CD4-positive, alpha-beta memory T cell (primary cell): ENCODE measurements at regions not wholly inside any gene's neighbourhood (a gene's known extent, or its start where the extent isn't known, plus 50 kb on each side); places are given as distances from the start of the nearest gene placed in this dataset.

Experiments
- CTCF ChIA-PET: fragments of 350-600 bp; sonication (Branson Sonifier 250); formaldehyde crosslinking; loops from one replicate; lab custom pipeline; 2021; ENCODE audit warnings: inconsistent platforms; ENCODE audit not compliant: partially characterized antibody; lab: Charles Lee
- POLR2A ChIA-PET: fragments of 350-600 bp; sonication (Branson Sonifier 250); formaldehyde crosslinking; loops from one replicate; lab custom pipeline; 2021; ENCODE audit not compliant: partially characterized antibody; lab: Charles Lee
- DNase-seq, 5 donors: peaks; one replicate each; pipeline versions ENCODE4 v3.0.0 to v3.0.0-alpha.2; 2020 to 2022; ENCODE audit warnings: mixed read lengths in 1 of 5
- H3K27ac ChIP-seq: one replicate; pipeline ENCODE4 v1.7.0; 2013; ENCODE audit warnings: low read depth, low read length
- H3K27me3 ChIP-seq: 2 replicates; pipeline ENCODE4 v1.7.0; 2013; ENCODE audit warnings: mild to moderate bottlenecking, low read length, moderate library complexity; ENCODE audit not compliant: insufficient read depth
- H3K36me3 ChIP-seq: 2 replicates; pipeline ENCODE4 v1.7.0; 2013; ENCODE audit warnings: mild to moderate bottlenecking, low read length, moderate library complexity; ENCODE audit not compliant: insufficient read depth
- H3K4me1 ChIP-seq: 2 replicates; pipeline ENCODE4 v1.7.0; 2013; ENCODE audit warnings: mild to moderate bottlenecking, low read length, moderate library complexity; ENCODE audit not compliant: insufficient read depth
- H3K4me3 ChIP-seq, 2 donors: one replicate each; pipeline ENCODE4 v1.7.0; 2013; ENCODE audit warnings: low read length in 2 of 2, mild to moderate bottlenecking in 1 of 2
- H3K9me3 ChIP-seq, 2 donors: one replicate each; pipeline ENCODE4 v1.7.0; 2013; ENCODE audit warnings: low read length in 2 of 2, control low read depth in 1 of 2; ENCODE audit not compliant: control insufficient read depth in 1 of 2
- H3K27ac Mint-ChIP-seq, 7 donors: one replicate each; pipeline ENCODE4 v1.8.0; 2020 to 2021; ENCODE audit warnings: mixed read lengths in 7 of 7, mild to moderate bottlenecking in 6 of 7, inconsistent platforms in 3 of 7, moderate library complexity in 3 of 7
- H3K27me3 Mint-ChIP-seq, 2 donors: one replicate each; pipeline ENCODE4 v1.8.0; 2020 to 2021; ENCODE audit warnings: mixed read lengths in 2 of 2
- H3K36me3 Mint-ChIP-seq, 2 donors: one replicate each; pipeline ENCODE4 v1.8.0; 2020 to 2021; ENCODE audit warnings: mixed read lengths in 2 of 2, inconsistent platforms in 1 of 2, mild to moderate bottlenecking in 1 of 2
- H3K4me1 Mint-ChIP-seq, 4 donors: one replicate each; pipeline ENCODE4 v1.8.0; 2020 to 2021; ENCODE audit warnings: mixed read lengths in 4 of 4, mild to moderate bottlenecking in 1 of 4
- H3K4me3 Mint-ChIP-seq, 8 donors: one replicate each; pipeline ENCODE4 v1.8.0; 2020 to 2021; ENCODE audit warnings: mixed read lengths in 8 of 8, mild to moderate bottlenecking in 7 of 8, moderate library complexity in 6 of 8, inconsistent platforms in 3 of 8
- H3K9me3 Mint-ChIP-seq, 8 donors: one replicate each; pipeline ENCODE4 v1.8.0; 2020 to 2021; ENCODE audit warnings: mixed read lengths in 8 of 8, mild to moderate bottlenecking in 5 of 8, inconsistent platforms in 3 of 8, moderate library complexity in 1 of 8
- intact Hi-C: fragments of 100-400 bp; cut with micrococcal nuclease; formaldehyde crosslinking; loops from one replicate; pipeline ENCODE4 v1.15.1; 2023

DNA sequence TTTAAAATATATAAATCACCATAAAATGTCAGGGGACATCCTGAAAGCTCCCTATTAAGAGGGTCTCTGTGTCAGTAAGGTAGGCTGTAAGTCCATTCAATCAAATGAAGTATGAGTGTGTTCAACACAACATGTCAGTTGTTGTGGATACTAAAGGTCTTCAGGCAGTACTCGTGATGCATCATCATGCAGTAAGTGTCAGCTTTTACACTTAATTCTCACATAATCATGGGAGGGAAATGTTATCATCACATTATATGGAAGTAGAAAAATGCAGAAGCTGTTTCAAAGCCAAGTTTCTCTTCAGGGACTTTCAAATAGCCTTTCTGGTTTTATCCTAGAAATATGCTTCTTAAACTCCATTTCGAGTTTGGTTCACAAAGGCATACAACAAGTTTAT lies 477.1 kb upstream of the ID2 start:
- no peak for DNase-seq
- Mint-ChIP-seq H3K36me3 (peaks cover 0 to 15% of the 10 kb centered on the region in 2 donors), H3K4me3 (no peak overlapping the region), H3K27ac (no peak overlapping the region), H3K27me3 (no peaks in the 10 kb centered on the region), H3K4me1 (no peaks in the 10 kb centered on the region), H3K9me3 (peaks cover 0 to 34% (median 21%) of the 10 kb centered on the region in 8 donors)
- CTCF ChIA-PET = no interaction called here
- H3K27ac ChIP-seq = no peak overlapping the region
- no peaks in the 10 kb centered on the region for H3K36me3 ChIP-seq
- no peaks in the 10 kb centered on the region for H3K27me3 ChIP-seq
- H3K4me3 ChIP-seq = no peak overlapping the region
- H3K4me1 ChIP-seq = no peaks in the 10 kb centered on the region
- POLR2A ChIA-PET = no interaction called here
- intact Hi-C loops = no loop called here
- no peaks in the 10 kb centered on the region for H3K9me3 ChIP-seq

DNA sequence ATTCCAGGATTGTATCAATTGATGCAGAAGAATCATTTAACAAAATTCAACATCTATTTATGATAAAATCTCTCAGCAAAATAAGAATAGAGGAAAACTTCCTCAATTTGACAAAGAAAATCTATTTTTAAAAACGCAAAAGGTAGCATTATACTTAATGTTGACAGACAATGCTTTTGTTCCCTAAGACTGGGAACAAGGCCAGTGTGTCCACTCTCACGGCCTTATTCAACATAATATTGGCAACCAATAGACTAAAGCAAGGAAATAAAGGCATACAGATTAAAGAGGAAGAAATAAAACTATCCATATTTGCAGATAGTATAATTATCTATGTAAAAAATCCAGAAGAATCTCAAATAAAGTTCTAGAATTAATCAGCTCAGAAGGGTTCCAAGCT lies 472.4 kb upstream of the ID2 start:
- H3K4me3 ChIP-seq = no peak overlapping the region
- H3K36me3 ChIP-seq = no peaks in the 10 kb centered on the region
- H3K27ac ChIP-seq = no peak overlapping the region
- Mint-ChIP-seq H3K4me1 (peaks cover 0 to 4% (median 0%) of the 10 kb centered on the region in 4 donors), H3K27me3 (no peaks in the 10 kb centered on the region), H3K36me3 (peaks cover 0 to 10% of the 10 kb centered on the region in 2 donors), H3K27ac (no peak overlapping the region), H3K9me3 (peaks cover 0 to 42% (median 25%) of the 10 kb centered on the region in 8 donors), H3K4me3 (no peak overlapping the region)
- DNase-seq = no peak
- ChIA-PET POLR2A (no interaction called here), CTCF (no interaction called here)
- intact Hi-C loops = no loop called here
- H3K9me3 ChIP-seq = no peaks in the 10 kb centered on the region
- H3K4me1 ChIP-seq = no peaks in the 10 kb centered on the region
- H3K27me3 ChIP-seq = no peaks in the 10 kb centered on the region

DNA sequence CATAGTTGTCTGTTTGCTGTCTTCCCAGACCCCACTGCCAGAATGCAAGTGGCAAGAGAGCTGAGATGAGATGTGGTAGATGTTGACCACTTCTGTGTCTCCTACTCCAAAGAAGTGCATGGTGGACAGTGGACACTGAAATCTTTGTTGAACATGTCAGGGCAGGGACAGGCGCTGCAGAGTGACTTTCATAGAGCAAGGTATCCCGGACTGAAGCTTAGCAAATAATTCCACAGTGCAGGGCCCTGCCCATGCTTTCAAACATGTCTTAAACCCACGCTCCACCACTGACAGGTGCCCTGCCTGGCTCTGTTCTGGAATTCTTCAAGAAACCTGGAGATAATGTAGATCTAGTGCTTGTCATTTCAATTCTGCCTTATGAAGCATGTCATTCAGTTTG lies 470.5 kb upstream of the ID2 start:
- Histone ChIP-seq H3K4me3 (no peak overlapping the region), H3K9me3 (no peaks in the 10 kb centered on the region), H3K4me1 (no peaks in the 10 kb centered on the region), H3K36me3 (no peaks in the 10 kb centered on the region), H3K27me3 (no peaks in the 10 kb centered on the region), H3K27ac (no peak overlapping the region)
- H3K4me1 Mint-ChIP-seq = peaks cover 0 to 4% (median under 1%) of the 10 kb centered on the region in 4 donors
- intact Hi-C loops = no loop called here
- CTCF ChIA-PET = no interaction called here
- DNase-seq = no peak
- peaks cover 0 to 10% of the 10 kb centered on the region in 2 donors for H3K36me3 Mint-ChIP-seq
- peaks cover 0 to 38% (median 21%) of the 10 kb centered on the region in 8 donors for H3K9me3 Mint-ChIP-seq
- POLR2A ChIA-PET = no interaction called here
- no peak overlapping the region for H3K4me3 Mint-ChIP-seq
- no peak overlapping the region for H3K27ac Mint-ChIP-seq
- H3K27me3 Mint-ChIP-seq = no peaks in the 10 kb centered on the region

DNA sequence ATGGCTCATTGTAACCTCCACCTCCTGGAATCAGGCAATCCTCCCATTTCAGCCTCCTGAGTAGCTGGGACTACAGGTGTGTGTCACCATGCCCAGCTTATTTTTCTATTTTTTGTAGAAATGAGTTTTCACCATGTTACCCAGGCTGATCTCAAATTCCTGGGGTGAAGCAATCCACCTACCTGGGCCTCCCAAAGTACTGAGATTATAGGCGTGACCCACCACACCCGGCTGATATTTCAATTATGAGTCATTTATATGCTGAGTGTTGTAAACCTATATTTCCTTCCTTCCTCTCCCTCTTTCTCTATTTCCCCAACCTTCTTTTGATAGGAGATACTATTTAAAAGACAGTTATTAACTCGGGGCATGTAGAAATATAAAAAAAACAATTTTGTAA lies 469.6 kb upstream of the ID2 start:
- peak overlapping the region in 1 of 7 donors; percentile 25 for H3K27ac Mint-ChIP-seq
- intact Hi-C loops = no loop called here

DNA sequence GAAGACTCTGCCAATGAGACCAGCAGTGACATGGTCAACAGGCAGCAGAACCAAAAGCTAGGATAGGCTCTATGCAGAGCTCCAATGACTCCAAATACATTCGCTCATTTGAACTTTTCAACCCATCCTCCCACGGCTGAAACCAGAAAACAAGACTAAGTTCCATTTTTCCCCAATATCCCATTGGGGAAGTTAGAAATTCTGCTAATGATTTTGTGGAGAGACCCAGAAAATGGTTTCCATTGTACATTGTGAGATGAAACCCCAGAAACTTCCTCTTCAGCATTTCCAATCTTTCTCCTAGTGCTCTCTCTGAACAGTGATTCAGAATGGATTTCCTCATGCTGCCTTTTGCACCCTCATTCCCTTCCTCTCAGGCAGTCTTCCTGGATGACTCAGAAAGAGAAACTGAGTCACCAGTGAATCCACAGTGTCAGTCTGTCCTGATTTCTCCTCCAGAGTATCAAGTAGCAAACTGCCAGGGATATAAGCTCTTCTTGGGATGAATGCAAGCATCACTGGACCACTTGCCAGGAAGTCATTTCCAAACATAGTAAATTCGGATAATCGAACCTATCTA lies 467.7 kb upstream of the ID2 start:
- no peaks in the 10 kb centered on the region for H3K36me3 Mint-ChIP-seq
- intact Hi-C loops = no loop called here

More for the DNA sequence above, 469.6 kb upstream of the ID2 start:
- no peak overlapping the region for H3K4me3 ChIP-seq
- ChIA-PET CTCF (no interaction called here), POLR2A (no interaction called here)
- H3K4me1 ChIP-seq = no peaks in the 10 kb centered on the region
- DNase-seq = no peak
- H3K9me3 ChIP-seq = no peaks in the 10 kb centered on the region
- no peaks in the 10 kb centered on the region for H3K27me3 ChIP-seq
- Mint-ChIP-seq H3K9me3 (peaks cover 0 to 32% (median 15%) of the 10 kb centered on the region in 8 donors), H3K27me3 (no peaks in the 10 kb centered on the region), H3K4me1 (peaks cover 0 to 4% (median under 1%) of the 10 kb centered on the region in 4 donors), H3K4me3 (no peak overlapping the region), H3K36me3 (peaks cover 0 to 10% of the 10 kb centered on the region in 2 donors)
- no peak overlapping the region for H3K27ac ChIP-seq
- H3K36me3 ChIP-seq = no peaks in the 10 kb centered on the region

DNA sequence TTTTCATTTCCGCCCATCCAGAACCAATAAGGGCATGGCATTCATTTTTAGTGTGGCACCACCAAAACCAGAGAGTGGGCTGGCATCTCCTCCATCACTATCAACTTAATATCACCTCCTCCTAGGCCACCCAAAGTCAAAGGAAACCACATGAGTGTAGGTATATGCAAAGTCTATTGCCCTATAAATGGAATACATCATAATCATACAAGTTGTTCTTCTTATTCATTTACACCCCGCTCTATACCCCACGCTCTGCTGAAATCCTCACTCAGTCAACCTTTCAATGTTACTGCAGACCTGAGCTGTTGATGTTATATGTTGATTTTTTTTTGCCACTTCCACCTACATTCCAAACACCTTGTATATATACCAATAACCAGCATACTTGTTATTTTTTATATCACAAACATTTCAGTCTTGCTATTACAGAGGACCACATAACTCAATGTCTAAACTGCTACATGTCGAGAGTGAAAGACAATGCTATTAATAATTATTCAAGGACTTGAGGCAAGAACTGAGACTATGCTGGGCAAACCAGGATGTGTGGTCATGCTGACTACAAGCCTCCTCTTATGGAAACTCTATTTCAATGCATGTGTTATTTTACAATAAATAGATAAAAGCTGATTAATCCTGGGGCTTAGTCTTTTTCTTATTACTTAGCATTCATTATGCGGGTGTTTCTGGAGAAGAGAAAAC lies 466.5 kb upstream of the ID2 start:
- CTCF ChIA-PET = no interaction called here
- DNase-seq = no peak

More for the DNA sequence above, 467.7 kb upstream of the ID2 start:
- Mint-ChIP-seq H3K4me1 (peaks cover 0 to 4% (median 2%) of the 10 kb centered on the region in 4 donors), H3K27me3 (no peaks in the 10 kb centered on the region), H3K4me3 (no peak overlapping the region), H3K27ac (peak overlapping the region in 1 of 7 donors; percentile 13), H3K9me3 (peaks cover 0 to 13% (median 1%) of the 10 kb centered on the region in 8 donors)
- POLR2A ChIA-PET = no interaction called here
- Histone ChIP-seq H3K27ac (no peak overlapping the region), H3K4me1 (no peaks in the 10 kb centered on the region), H3K4me3 (no peak overlapping the region), H3K36me3 (no peaks in the 10 kb centered on the region), H3K9me3 (no peaks in the 10 kb centered on the region), H3K27me3 (no peaks in the 10 kb centered on the region)
- CTCF ChIA-PET = no interaction called here
- no peak for DNase-seq

DNA sequence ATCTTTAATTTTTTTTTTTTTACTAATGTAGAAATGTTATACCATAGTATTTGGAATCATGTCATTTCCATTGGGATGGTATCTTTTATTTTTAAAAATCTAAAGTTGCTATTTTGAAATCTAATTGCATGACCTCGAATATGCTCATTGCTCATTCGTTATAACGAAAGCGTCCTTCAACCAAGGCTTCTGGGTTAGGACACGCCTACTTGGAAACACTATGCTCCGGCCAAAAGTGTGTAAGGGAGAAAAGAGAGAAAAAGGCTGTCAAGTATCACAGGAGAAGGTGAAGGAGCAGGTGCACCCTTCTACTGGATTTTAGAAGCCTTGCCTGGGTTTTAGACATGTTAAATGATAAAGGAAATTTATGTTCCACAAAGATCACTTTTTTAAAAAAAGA lies 465.9 kb upstream of the ID2 start:
- Mint-ChIP-seq H3K27me3 (no peaks in the 10 kb centered on the region), H3K4me1 (peaks cover 0 to 4% (median 3%) of the 10 kb centered on the region in 4 donors), H3K4me3 (no peak overlapping the region), H3K36me3 (no peaks in the 10 kb centered on the region), H3K9me3 (peaks cover 0 to 2% (median 0%) of the 10 kb centered on the region in 8 donors), H3K27ac (peak overlapping the region in 1 of 7 donors; percentile 44)
- no peak for DNase-seq
- intact Hi-C loops = no loop called here
- Histone ChIP-seq H3K36me3 (no peaks in the 10 kb centered on the region), H3K27ac (no peak overlapping the region), H3K9me3 (no peaks in the 10 kb centered on the region), H3K27me3 (no peaks in the 10 kb centered on the region), H3K4me1 (no peaks in the 10 kb centered on the region), H3K4me3 (no peak overlapping the region)
- POLR2A ChIA-PET = no interaction called here
- CTCF ChIA-PET = no interaction called here

More for the DNA sequence above, 466.5 kb upstream of the ID2 start:
- Histone ChIP-seq H3K27me3 (no peaks in the 10 kb centered on the region), H3K4me3 (no peak overlapping the region), H3K4me1 (no peaks in the 10 kb centered on the region), H3K9me3 (no peaks in the 10 kb centered on the region), H3K27ac (no peak overlapping the region), H3K36me3 (no peaks in the 10 kb centered on the region)
- POLR2A ChIA-PET = no interaction called here
- H3K36me3 Mint-ChIP-seq = no peaks in the 10 kb centered on the region
- intact Hi-C loops = no loop called here
- peaks cover 0 to 4% (median 3%) of the 10 kb centered on the region in 4 donors for H3K4me1 Mint-ChIP-seq
- no peaks in the 10 kb centered on the region for H3K27me3 Mint-ChIP-seq
- H3K27ac Mint-ChIP-seq = no peak overlapping the region
- H3K4me3 Mint-ChIP-seq = no peak overlapping the region
- H3K9me3 Mint-ChIP-seq = peaks cover 0 to 4% (median 0%) of the 10 kb centered on the region in 8 donors
